GM23338 (cell line): ENCODE measurements at regions not wholly inside any gene's neighbourhood (a gene's known extent, or its start where the extent isn't known, plus 50 kb on each side); places are given as distances from the start of the nearest gene placed in this dataset.

Source experiments
- ATAC-seq: fragments of 200-7000 bp; cut with Tn5 transposase; 3 replicates; pipeline ENCODE4 v1.9.1; 2020
- DNase-seq: peaks from one replicate; pipeline ENCODE4 v3.0.0-alpha.2; 2015; ENCODE audit warnings: low spot score
- H2AFZ ChIP-seq: fragments of 200-600 bp; sonication (generic); 2 replicates; pipeline ENCODE4 v1.8.0; 2016; ENCODE audit warnings: antibody characterized with exemption, mild to moderate bottlenecking, moderate library complexity
- H3F3A ChIP-seq: fragments of 200-600 bp; sonication (generic); replicated peaks from 2 replicates; pipeline ENCODE4 v1.8.0; 2017; ENCODE audit warnings: antibody characterized with exemption, mixed run types, low read depth
- H3K27ac ChIP-seq: fragments of 200-600 bp; sonication (generic); 2 replicates; pipeline ENCODE4 v1.6.1; 2016; ENCODE audit warnings: low read depth
- H3K27me3 ChIP-seq: fragments of 200-600 bp; sonication (generic); 2 replicates; pipeline ENCODE4 v1.8.0; 2016; ENCODE audit warnings: mild to moderate bottlenecking, mixed run types, moderate library complexity; ENCODE audit not compliant: insufficient read depth
- H3K36me3 ChIP-seq: fragments of 200-600 bp; sonication (generic); 2 replicates; pipeline ENCODE4 v1.8.0; 2016; ENCODE audit warnings: mild to moderate bottlenecking; ENCODE audit not compliant: insufficient read depth
- H3K4me1 ChIP-seq: fragments of 200-600 bp; sonication (generic); 2 replicates; pipeline ENCODE4 v1.8.0; 2016; ENCODE audit warnings: mild to moderate bottlenecking, moderate library complexity; ENCODE audit not compliant: insufficient read depth
- H3K4me2 ChIP-seq: fragments of 200-600 bp; sonication (generic); 2 replicates; pipeline ENCODE4 v1.7.1; 2017; ENCODE audit warnings: mixed run types
- H3K4me3 ChIP-seq: fragments of 200-600 bp; sonication (generic); 2 replicates; pipeline ENCODE4 v1.6.1; 2016; ENCODE audit warnings: mixed run types
- H3K79me2 ChIP-seq: fragments of 200-600 bp; sonication (generic); replicated peaks from 2 replicates; pipeline ENCODE4 v1.8.0; 2017; ENCODE audit warnings: mild to moderate bottlenecking; ENCODE audit not compliant: insufficient read depth
- H3K9me2 ChIP-seq: fragments of 200-600 bp; sonication (generic); 2 replicates; pipeline ENCODE4 v1.8.0; 2017; ENCODE audit not compliant: insufficient read depth
- H4K20me1 ChIP-seq: fragments of 200-600 bp; sonication (generic); replicated peaks from 2 replicates; pipeline ENCODE4 v1.8.0; 2017; ENCODE audit warnings: mild to moderate bottlenecking; ENCODE audit not compliant: insufficient read depth
- H3K27ac Mint-ChIP-seq: 2 replicates; pipeline ENCODE4 v1.8.0; 2020; ENCODE audit warnings: inconsistent platforms, mild to moderate bottlenecking, moderate library complexity, mixed read lengths
- H3K27me3 Mint-ChIP-seq: 3 replicates; pipeline ENCODE4 v1.8.0; 2022; ENCODE audit warnings: low read depth, mild to moderate bottlenecking, moderate library complexity, mixed read lengths, inconsistent platforms; ENCODE audit not compliant: insufficient read depth, poor library complexity
- H3K36me3 Mint-ChIP-seq: 3 replicates; pipeline ENCODE4 v1.8.0; 2021; ENCODE audit warnings: low read depth, mild to moderate bottlenecking, inconsistent platforms, moderate library complexity, mixed read lengths
- H3K4me1 Mint-ChIP-seq: 3 replicates; pipeline ENCODE4 v1.8.0; 2020; ENCODE audit warnings: mild to moderate bottlenecking, inconsistent platforms, mixed read lengths
- H3K4me3 Mint-ChIP-seq: 3 replicates; pipeline ENCODE4 v1.8.0; 2021; ENCODE audit warnings: moderate library complexity, mild to moderate bottlenecking, inconsistent platforms, mixed read lengths
- H3K9me3 Mint-ChIP-seq: 3 replicates; pipeline ENCODE4 v1.8.0; 2020; ENCODE audit warnings: moderate library complexity, mild to moderate bottlenecking, inconsistent platforms, mixed read lengths
- CREB1 ChIP-seq: fragments of 250-450 bp; sonication (Bioruptor Pico); IDR thresholded peaks from 2 replicates; pipeline ENCODE4 v1.5.0; 2020; ENCODE audit warnings: low read depth, mild to moderate bottlenecking, moderate library complexity
- CTCF ChIP-seq, 2 experiments: fragments of 200-600 bp in 1 of 2; sonication (generic) in 1 of 2; conservative IDR thresholded peaks; 2 replicates each; pipeline versions ENCODE4 v1.5.1 to v1.6.1; 2016 to 2017; ENCODE audit warnings: antibody characterized with exemption in 2 of 2, low read depth in 2 of 2, mild to moderate bottlenecking in 2 of 2, moderate library complexity in 1 of 2
- EZH2 ChIP-seq: fragments of 200-600 bp; sonication (generic); IDR thresholded peaks from one replicate; pipeline ENCODE4 v1.8.0; 2017; ENCODE audit warnings: antibody characterized with exemption, mild to moderate bottlenecking, low read depth; ENCODE audit not compliant: unreplicated experiment
- EZH2phosphoT487 ChIP-seq: fragments of 200-600 bp; sonication (generic); IDR thresholded peaks from one replicate; pipeline ENCODE4 v1.8.1; 2018; ENCODE audit warnings: antibody characterized with exemption; ENCODE audit not compliant: unreplicated experiment
- JUNB ChIP-seq: IDR thresholded peaks from one replicate; pipeline ENCODE4 v1.6.1; 2016; ENCODE audit warnings: antibody characterized with exemption; ENCODE audit not compliant: unreplicated experiment
- NANOG ChIP-seq: IDR thresholded peaks from 2 replicates; pipeline ENCODE4 v1.6.1; 2016; ENCODE audit warnings: antibody characterized with exemption, borderline replicate concordance
- POLR2AphosphoS5 ChIP-seq: IDR thresholded peaks from 2 replicates; pipeline ENCODE4 v1.6.1; 2016; ENCODE audit warnings: antibody characterized with exemption, low read depth
- STAT1 ChIP-seq: IDR thresholded peaks from one replicate; pipeline ENCODE4 v1.6.1; 2016; ENCODE audit warnings: antibody characterized with exemption; ENCODE audit not compliant: unreplicated experiment
- ZNF114 ChIP-seq: fragments of 250-450 bp; sonication (Bioruptor Pico); IDR thresholded peaks from 2 replicates; pipeline ENCODE4 v1.5.0; 2020; ENCODE audit warnings: mild to moderate bottlenecking, moderate library complexity
- ZNF331 ChIP-seq: fragments of 250-450 bp; sonication (Bioruptor Pico); IDR thresholded peaks from 2 replicates; pipeline ENCODE4 v1.5.0; 2020; ENCODE audit warnings: low read depth, mild to moderate bottlenecking, moderate library complexity
- TF ChIP-seq, protein P1 (sequence below): IDR thresholded peaks from 2 replicates; pipeline ENCODE4 v1.6.1; 2016; ENCODE audit warnings: antibody characterized with exemption
- TF ChIP-seq, protein P2 (sequence below): IDR thresholded peaks from one replicate; pipeline ENCODE4 v1.6.1; 2018; ENCODE audit warnings: antibody characterized with exemption; ENCODE audit not compliant: unreplicated experiment
- TF ChIP-seq, protein P3 (sequence below): fragments of 250-450 bp; sonication (Bioruptor Pico); IDR thresholded peaks from 2 replicates; pipeline ENCODE4 v1.5.0; 2020; ENCODE audit warnings: mild to moderate bottlenecking, moderate library complexity

DNA sequence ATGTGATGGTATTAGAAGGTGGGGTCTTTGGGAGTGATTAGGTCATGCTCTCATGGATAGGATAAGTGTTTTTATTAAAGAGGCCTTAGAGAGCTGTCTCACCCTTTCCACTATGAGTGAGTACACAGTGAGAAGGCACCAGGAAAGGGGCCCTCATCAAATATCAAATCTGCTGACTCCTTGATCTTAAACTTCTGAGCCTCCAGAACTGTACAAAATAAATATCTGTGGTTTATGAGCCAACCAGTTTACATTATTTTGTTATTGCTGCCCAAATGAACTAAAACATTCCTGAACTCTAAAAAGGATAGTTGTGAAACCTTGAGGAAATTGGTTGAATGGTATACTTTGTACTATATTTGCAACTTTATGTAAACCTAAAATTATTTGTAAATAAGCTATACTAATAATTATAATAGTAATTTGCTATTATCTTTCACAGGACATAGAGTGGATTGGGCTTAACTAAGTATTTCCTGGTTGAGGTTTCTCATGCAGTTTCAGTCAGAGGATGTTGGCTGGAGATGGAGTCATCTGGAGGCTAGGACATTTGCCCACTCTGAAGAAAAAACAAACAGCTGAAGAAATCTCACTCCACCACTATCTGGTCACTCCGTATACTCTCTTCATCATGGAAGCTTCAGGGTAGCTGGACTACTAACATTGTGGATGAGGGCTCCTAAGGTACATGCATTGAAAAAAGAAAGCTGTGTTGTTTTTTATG lies 1068.6 kb upstream of the CADM2 start:
- no peaks in the 10 kb centered on the region for H3K9me3 Mint-ChIP-seq
- ATAC-seq (no peak), DNase-seq (no peak)
- Histone ChIP-seq H3K36me3 (no peaks in the 10 kb centered on the region), H3F3A (no peaks in the 10 kb centered on the region), H3K4me1 (no peaks in the 10 kb centered on the region), H3K27me3 (no peaks in the 10 kb centered on the region), H3K9me2 (no peaks in the 10 kb centered on the region; the same call in 1 of the 2 replicates), H3K4me3 (no peak overlapping the region), H4K20me1 (no peaks in the 10 kb centered on the region), H3K4me2 (no peak overlapping the region), H3K79me2 (no peaks in the 10 kb centered on the region), H3K27ac (no peak overlapping the region), H2AFZ (peak overlapping the region; percentile 52; the same call in 1 of the 2 replicates)
- no peak overlapping the region for H3K4me3 Mint-ChIP-seq
- no peaks in the 10 kb centered on the region for H3K4me1 Mint-ChIP-seq
- H3K36me3 Mint-ChIP-seq, result no peaks in the 10 kb centered on the region
- no peaks in the 10 kb centered on the region for H3K27me3 Mint-ChIP-seq
- no peak for TF ChIP-seq JUNB
- TF ChIP-seq ZNF114 (CRISPR knock-in tag), result no peak
- no peak for TF ChIP-seq EZH2
- TF ChIP-seq NANOG, result no peak
- TF ChIP-seq, protein P1, sequence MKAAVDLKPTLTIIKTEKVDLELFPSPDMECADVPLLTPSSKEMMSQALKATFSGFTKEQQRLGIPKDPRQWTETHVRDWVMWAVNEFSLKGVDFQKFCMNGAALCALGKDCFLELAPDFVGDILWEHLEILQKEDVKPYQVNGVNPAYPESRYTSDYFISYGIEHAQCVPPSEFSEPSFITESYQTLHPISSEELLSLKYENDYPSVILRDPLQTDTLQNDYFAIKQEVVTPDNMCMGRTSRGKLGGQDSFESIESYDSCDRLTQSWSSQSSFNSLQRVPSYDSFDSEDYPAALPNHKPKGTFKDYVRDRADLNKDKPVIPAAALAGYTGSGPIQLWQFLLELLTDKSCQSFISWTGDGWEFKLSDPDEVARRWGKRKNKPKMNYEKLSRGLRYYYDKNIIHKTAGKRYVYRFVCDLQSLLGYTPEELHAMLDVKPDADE, result no peak
- no peak for TF ChIP-seq CREB1
- no peak for TF ChIP-seq EZH2phosphoT487
- TF ChIP-seq CTCF (conservative IDR thresholded peaks at IDR 0.05; ENCODE audit: low read depth in 2 of 2), result no peak
- no peak for TF ChIP-seq STAT1
- TF ChIP-seq, protein P2, sequence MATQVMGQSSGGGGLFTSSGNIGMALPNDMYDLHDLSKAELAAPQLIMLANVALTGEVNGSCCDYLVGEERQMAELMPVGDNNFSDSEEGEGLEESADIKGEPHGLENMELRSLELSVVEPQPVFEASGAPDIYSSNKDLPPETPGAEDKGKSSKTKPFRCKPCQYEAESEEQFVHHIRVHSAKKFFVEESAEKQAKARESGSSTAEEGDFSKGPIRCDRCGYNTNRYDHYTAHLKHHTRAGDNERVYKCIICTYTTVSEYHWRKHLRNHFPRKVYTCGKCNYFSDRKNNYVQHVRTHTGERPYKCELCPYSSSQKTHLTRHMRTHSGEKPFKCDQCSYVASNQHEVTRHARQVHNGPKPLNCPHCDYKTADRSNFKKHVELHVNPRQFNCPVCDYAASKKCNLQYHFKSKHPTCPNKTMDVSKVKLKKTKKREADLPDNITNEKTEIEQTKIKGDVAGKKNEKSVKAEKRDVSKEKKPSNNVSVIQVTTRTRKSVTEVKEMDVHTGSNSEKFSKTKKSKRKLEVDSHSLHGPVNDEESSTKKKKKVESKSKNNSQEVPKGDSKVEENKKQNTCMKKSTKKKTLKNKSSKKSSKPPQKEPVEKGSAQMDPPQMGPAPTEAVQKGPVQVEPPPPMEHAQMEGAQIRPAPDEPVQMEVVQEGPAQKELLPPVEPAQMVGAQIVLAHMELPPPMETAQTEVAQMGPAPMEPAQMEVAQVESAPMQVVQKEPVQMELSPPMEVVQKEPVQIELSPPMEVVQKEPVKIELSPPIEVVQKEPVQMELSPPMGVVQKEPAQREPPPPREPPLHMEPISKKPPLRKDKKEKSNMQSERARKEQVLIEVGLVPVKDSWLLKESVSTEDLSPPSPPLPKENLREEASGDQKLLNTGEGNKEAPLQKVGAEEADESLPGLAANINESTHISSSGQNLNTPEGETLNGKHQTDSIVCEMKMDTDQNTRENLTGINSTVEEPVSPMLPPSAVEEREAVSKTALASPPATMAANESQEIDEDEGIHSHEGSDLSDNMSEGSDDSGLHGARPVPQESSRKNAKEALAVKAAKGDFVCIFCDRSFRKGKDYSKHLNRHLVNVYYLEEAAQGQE, result no peak
- TF ChIP-seq ZNF331, result no peak
- TF ChIP-seq, protein P3, sequence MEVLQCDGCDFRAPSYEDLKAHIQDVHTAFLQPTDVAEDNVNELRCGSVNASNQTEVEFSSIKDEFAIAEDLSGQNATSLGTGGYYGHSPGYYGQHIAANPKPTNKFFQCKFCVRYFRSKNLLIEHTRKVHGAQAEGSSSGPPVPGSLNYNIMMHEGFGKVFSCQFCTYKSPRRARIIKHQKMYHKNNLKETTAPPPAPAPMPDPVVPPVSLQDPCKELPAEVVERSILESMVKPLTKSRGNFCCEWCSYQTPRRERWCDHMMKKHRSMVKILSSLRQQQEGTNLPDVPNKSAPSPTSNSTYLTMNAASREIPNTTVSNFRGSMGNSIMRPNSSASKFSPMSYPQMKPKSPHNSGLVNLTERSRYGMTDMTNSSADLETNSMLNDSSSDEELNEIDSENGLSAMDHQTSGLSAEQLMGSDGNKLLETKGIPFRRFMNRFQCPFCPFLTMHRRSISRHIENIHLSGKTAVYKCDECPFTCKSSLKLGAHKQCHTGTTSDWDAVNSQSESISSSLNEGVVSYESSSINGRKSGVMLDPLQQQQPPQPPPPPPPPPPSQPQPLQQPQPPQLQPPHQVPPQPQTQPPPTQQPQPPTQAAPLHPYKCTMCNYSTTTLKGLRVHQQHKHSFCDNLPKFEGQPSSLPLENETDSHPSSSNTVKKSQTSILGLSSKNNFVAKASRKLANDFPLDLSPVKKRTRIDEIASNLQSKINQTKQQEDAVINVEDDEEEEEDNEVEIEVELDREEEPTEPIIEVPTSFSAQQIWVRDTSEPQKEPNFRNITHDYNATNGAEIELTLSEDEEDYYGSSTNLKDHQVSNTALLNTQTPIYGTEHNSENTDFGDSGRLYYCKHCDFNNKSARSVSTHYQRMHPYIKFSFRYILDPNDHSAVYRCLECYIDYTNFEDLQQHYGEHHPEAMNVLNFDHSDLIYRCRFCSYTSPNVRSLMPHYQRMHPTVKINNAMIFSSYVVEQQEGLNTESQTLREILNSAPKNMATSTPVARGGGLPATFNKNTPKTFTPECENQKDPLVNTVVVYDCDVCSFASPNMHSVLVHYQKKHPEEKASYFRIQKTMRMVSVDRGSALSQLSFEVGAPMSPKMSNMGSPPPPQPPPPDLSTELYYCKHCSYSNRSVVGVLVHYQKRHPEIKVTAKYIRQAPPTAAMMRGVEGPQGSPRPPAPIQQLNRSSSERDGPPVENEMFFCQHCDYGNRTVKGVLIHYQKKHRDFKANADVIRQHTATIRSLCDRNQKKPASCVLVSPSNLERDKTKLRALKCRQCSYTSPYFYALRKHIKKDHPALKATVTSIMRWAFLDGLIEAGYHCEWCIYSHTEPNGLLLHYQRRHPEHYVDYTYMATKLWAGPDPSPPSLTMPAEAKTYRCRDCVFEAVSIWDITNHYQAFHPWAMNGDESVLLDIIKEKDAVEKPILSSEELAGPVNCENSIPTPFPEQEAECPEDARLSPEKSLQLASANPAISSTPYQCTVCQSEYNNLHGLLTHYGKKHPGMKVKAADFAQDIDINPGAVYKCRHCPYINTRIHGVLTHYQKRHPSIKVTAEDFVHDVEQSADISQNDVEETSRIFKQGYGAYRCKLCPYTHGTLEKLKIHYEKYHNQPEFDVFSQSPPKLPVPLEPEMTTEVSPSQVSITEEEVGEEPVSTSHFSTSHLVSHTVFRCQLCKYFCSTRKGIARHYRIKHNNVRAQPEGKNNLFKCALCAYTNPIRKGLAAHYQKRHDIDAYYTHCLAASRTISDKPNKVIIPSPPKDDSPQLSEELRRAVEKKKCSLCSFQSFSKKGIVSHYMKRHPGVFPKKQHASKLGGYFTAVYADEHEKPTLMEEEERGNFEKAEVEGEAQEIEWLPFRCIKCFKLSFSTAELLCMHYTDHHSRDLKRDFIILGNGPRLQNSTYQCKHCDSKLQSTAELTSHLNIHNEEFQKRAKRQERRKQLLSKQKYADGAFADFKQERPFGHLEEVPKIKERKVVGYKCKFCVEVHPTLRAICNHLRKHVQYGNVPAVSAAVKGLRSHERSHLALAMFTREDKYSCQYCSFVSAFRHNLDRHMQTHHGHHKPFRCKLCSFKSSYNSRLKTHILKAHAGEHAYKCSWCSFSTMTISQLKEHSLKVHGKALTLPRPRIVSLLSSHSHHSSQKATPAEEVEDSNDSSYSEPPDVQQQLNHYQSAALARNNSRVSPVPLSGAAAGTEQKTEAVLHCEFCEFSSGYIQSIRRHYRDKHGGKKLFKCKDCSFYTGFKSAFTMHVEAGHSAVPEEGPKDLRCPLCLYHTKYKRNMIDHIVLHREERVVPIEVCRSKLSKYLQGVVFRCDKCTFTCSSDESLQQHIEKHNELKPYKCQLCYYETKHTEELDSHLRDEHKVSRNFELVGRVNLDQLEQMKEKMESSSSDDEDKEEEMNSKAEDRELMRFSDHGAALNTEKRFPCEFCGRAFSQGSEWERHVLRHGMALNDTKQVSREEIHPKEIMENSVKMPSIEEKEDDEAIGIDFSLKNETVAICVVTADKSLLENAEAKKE (CRISPR knock-in tag), result no peak
- TF ChIP-seq POLR2AphosphoS5, result no peak
- H3K27ac Mint-ChIP-seq, result no peak overlapping the region
